ENCODE measurements at regions not wholly inside any gene's neighbourhood (a gene's known extent, or its start where the extent isn't known, plus 50 kb on each side); places are given as distances from the start of the nearest gene placed in this dataset.

GRCh38 chr10:64977915-64978314 is 1456.7 kb downstream of the REEP3 start:
- Histone ChIP-seq H3K79me2 (ENCODE audit: control insufficient read depth, insufficient read depth, low read length) (no peaks in the 10 kb centered on the region), H3K27ac (ENCODE audit: low read length in 2 of 2) (no peak overlapping the region), H3K4me2 (replicated peaks; ENCODE audit: low read depth, low read length, poor library complexity, severe bottlenecking) (no peak overlapping the region), H3K27me3 (replicated peaks in 1 of 4; ENCODE audit: control extremely low read depth in 1 of 4, control insufficient read depth in 3 of 4, insufficient read depth in 4 of 4, low read length in 3 of 4) (no peaks in the 10 kb centered on the region), H2AFZ (ENCODE audit: insufficient read depth, low read depth, low read length, poor library complexity, severe bottlenecking) (no peak overlapping the region), H3K4me3 (ENCODE audit: control extremely low read depth in 1 of 5, extremely low read depth in 1 of 5, insufficient read depth in 1 of 5, low read depth in 2 of 5, low read length in 4 of 5) (no peak overlapping the region), H4K20me1 (ENCODE audit: control insufficient read depth, insufficient read depth, low read length, poor library complexity, severe bottlenecking) (no peaks in the 10 kb centered on the region), H3K4me1 (ENCODE audit: control insufficient read depth in 2 of 2, insufficient read depth in 2 of 2, low read length in 2 of 2) (no peaks in the 10 kb centered on the region), H3K9ac (ENCODE audit: low read length) (no peak overlapping the region), H3K36me3 (replicated peaks in 1 of 2; ENCODE audit: control extremely low read depth in 1 of 2, control insufficient read depth in 1 of 2, extremely low read depth in 1 of 2, insufficient read depth in 2 of 2, low read length in 1 of 2) (no peaks in the 10 kb centered on the region), H3K9me3 (ENCODE audit: control extremely low read depth in 1 of 3, control insufficient read depth in 2 of 3, insufficient read depth in 1 of 3, low read length in 2 of 3) (peaks cover 0 to 3% (median 0%) of the 10 kb centered on the region in 3 donors)
- TF ChIP-seq EZH2 (IDR thresholded peaks at IDR 0.05; ENCODE audit: borderline replicate concordance, insufficient read depth, low read depth, low read length, poor library complexity, severe bottlenecking): no peak
- TF ChIP-seq, protein P1, sequence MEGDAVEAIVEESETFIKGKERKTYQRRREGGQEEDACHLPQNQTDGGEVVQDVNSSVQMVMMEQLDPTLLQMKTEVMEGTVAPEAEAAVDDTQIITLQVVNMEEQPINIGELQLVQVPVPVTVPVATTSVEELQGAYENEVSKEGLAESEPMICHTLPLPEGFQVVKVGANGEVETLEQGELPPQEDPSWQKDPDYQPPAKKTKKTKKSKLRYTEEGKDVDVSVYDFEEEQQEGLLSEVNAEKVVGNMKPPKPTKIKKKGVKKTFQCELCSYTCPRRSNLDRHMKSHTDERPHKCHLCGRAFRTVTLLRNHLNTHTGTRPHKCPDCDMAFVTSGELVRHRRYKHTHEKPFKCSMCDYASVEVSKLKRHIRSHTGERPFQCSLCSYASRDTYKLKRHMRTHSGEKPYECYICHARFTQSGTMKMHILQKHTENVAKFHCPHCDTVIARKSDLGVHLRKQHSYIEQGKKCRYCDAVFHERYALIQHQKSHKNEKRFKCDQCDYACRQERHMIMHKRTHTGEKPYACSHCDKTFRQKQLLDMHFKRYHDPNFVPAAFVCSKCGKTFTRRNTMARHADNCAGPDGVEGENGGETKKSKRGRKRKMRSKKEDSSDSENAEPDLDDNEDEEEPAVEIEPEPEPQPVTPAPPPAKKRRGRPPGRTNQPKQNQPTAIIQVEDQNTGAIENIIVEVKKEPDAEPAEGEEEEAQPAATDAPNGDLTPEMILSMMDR (IDR thresholded peaks at IDR 0.05): no peak
- H3K4me1 Mint-ChIP-seq: no peaks in the 10 kb centered on the region
- no peak overlapping the region for H3K4me3 Mint-ChIP-seq
- ATAC-seq (ENCODE audit: low read depth) (no peak), DNase-seq (no peak)
- no peaks in the 10 kb centered on the region for H3K9me3 Mint-ChIP-seq (ENCODE audit: insufficient read depth)
- H3K27me3 Mint-ChIP-seq: no peaks in the 10 kb centered on the region
- ChIA-PET CTCF (no interaction called here), POLR2A (no interaction called here)
- no peak overlapping the region for H3K27ac Mint-ChIP-seq
- intact Hi-C loops (cut with micrococcal nuclease): no loop called here

- Histone ChIP-seq H3K4me2 (replicated peaks; ENCODE audit: low read depth, low read length, poor library complexity, severe bottlenecking) (no peak overlapping the region), H3K4me1 (ENCODE audit: control insufficient read depth in 2 of 2, insufficient read depth in 2 of 2, low read length in 2 of 2) (no peaks in the 10 kb centered on the region), H3K9me3 (ENCODE audit: control extremely low read depth in 1 of 3, control insufficient read depth in 2 of 3, insufficient read depth in 1 of 3, low read length in 2 of 3) (no peaks in the 10 kb centered on the region), H3K27me3 (replicated peaks in 1 of 4; ENCODE audit: control extremely low read depth in 1 of 4, control insufficient read depth in 3 of 4, insufficient read depth in 4 of 4, low read length in 3 of 4) (no peaks in the 10 kb centered on the region), H3K9ac (ENCODE audit: low read length) (no peak overlapping the region), H3K36me3 (replicated peaks in 1 of 2; ENCODE audit: control extremely low read depth in 1 of 2, control insufficient read depth in 1 of 2, extremely low read depth in 1 of 2, insufficient read depth in 2 of 2, low read length in 1 of 2) (no peaks in the 10 kb centered on the region), H3K4me3 (ENCODE audit: control extremely low read depth in 1 of 5, extremely low read depth in 1 of 5, insufficient read depth in 1 of 5, low read depth in 2 of 5, low read length in 4 of 5) (no peak overlapping the region), H4K20me1 (ENCODE audit: control insufficient read depth, insufficient read depth, low read length, poor library complexity, severe bottlenecking) (no peaks in the 10 kb centered on the region), H3K27ac (ENCODE audit: low read length in 2 of 2) (no peak overlapping the region), H3K79me2 (ENCODE audit: control insufficient read depth, insufficient read depth, low read length) (no peaks in the 10 kb centered on the region), H2AFZ (ENCODE audit: insufficient read depth, low read depth, low read length, poor library complexity, severe bottlenecking) (no peak overlapping the region)
- no peak for TF ChIP-seq EZH2 (IDR thresholded peaks at IDR 0.05; ENCODE audit: borderline replicate concordance, insufficient read depth, low read depth, low read length, poor library complexity, severe bottlenecking)
- TF ChIP-seq, protein P1 (IDR thresholded peaks at IDR 0.05): no peak
- WGBS (ENCODE audit: insufficient coverage): 85% methylated on average over 2 of the region's 3 CpGs
- intact Hi-C loops (cut with micrococcal nuclease): no loop called here
- DNase-seq: no peak
- Mint-ChIP-seq H3K9me3 (ENCODE audit: insufficient read depth) (peaks cover 5% of the 10 kb centered on the region), H3K4me3 (no peak overlapping the region), H3K27me3 (no peaks in the 10 kb centered on the region), H3K27ac (no peak overlapping the region), H3K4me1 (no peaks in the 10 kb centered on the region)
- CTCF ChIA-PET: no interaction called here
- ATAC-seq (ENCODE audit: low read depth): no peak
- POLR2A ChIA-PET: no interaction called here
These were observed 1475.7 kb downstream of the REEP3 start for GRCh38 chr10:64996886-64997285.

Measured in B cell (primary cell).